GM21723 (cell line): ENCODE measurements at regions not wholly inside any gene's neighbourhood (a gene's known extent, or its start where the extent isn't known, plus 50 kb on each side); places are given as distances from the start of the nearest gene placed in this dataset.

Experiments
- ATAC-seq: cut with Tn5 transposase; IDR thresholded peaks from one replicate; pipeline ENCODE4 v1.9.1; 2021; ENCODE audit warnings: mild to moderate bottlenecking, moderate library complexity; ENCODE audit not compliant: unreplicated experiment

GRCh38 chr6:9627916-9628315 is 787.0 kb downstream of the TFAP2A start:
- ATAC-seq = no peak

DNA sequence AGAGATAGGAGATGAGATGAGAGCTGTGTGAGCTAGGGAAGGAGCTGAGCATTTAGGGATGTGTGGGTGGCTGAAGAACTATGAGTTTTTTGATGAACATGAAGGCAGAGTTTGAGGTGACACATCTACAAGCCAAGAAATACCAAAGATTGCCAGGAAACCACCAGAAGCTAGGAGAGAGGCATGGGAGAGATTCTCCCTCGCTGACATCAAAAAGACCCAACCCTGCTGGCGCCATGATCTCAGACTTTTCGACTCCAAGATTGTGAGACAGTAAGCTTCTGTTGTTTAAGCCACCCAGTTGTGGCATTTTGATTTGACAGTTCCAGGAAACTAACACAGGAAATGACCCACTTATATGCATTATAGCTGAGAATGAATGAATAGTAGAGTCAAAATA is 790.9 kb downstream of the TFAP2A start:
- no peak for ATAC-seq

- no peak for ATAC-seq
These were observed 791.5 kb downstream of the TFAP2A start for GRCh38 chr6:9623228-9623832.

GRCh38 chr6:9621276-9621675 is 793.6 kb downstream of the TFAP2A start:
- no peak for ATAC-seq

GRCh38 chr6:9620687-9621086 is 794.2 kb downstream of the TFAP2A start:
- ATAC-seq = no peak

DNA sequence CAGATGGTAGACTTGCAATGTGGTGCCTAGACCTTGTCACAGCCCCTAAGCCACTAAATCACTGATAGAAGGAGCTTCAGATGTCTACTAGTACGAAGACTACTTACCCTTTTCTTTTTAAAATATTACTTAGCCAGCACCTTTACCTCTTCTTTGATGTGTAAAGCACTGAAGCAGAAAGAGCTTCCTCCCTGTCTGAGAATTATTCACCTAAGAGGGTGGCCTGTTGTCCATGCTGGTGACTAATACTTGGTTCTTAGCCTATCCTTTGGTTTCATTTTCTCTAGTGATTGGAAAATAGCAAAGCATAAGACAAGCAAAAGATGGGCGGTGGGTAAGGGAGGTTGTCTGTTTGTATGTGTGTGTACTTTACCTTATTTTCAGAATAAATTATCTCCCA is 794.6 kb downstream of the TFAP2A start:
- ATAC-seq = no peak

DNA sequence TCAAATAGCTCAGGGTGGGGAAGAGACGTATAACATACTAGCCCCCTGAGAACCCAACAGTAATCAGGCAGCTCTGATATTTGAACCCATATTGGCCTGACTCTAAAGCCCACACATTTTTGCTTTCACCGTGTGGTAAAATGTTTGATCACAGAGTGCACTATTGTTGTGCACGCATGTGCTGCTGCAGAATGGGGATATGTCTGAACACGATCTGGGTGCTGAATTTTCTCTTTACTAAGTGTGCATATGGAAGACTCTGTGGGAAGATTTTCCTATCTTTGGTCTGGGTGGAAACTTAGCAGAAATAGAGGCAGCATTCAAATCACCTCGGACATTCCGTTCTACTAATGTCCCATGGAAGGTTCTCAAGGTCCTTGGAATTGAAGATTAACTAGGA is 800.1 kb downstream of the TFAP2A start:
- no peak for ATAC-seq

DNA sequence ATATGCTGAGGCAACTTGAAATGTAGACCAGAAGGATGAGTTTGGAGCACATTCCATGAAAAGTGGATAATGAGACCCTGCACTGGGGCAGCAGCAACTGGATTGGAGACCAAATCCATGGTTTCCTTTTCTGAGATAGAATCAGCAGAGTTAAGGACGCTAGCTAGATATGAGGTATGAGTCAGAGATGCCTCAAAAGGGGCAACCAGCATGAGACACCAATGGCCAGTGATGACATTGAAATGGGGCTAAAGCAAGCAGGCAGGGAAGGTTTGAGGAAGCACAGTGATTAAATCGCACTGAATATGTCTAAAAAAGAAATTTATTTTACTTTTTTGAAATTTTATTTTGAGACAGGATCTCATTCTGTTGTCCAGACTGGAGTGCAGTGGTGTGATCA is 802.4 kb downstream of the TFAP2A start:
- ATAC-seq = no peak

GRCh38 chr6:9610620-9611415 is 804.1 kb downstream of the TFAP2A start:
- ATAC-seq = no peak

DNA sequence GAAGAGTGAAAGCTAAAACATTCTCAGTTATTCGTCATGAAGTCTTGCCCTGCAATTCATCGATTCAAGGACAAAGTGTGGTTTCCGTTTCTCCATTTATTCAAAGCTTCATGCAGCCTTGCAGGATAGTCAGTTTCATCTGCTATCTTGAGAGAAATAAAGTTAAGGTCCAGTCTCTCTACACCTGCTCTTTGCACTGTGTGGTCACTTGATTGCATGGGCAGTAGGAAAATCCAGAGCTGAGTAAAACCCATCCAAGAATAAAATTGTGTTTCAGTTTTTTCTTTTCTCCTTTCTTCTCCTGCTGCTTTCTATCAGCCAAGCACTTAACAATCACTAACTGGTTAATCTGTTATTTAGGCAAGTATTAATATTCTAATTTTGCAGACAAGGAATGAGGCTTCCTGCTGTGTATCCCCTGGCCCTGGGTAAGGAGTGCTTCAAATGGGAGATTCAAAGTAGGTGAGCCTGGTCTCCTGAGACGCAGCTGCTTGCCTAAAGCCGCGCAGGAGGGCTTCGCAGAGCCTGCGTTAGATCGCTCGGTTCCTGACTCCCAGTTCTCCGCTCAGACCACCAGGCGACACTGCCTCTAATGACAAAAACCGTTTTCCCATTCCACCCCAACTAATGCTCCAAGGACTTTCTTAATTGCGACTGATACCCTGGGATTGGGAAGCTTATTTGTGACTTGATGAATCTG is 808.3 kb downstream of the TFAP2A start:
- ATAC-seq = no peak

GRCh38 chr6:9594746-9595145 is 820.1 kb downstream of the TFAP2A start:
- ATAC-seq = no peak

DNA sequence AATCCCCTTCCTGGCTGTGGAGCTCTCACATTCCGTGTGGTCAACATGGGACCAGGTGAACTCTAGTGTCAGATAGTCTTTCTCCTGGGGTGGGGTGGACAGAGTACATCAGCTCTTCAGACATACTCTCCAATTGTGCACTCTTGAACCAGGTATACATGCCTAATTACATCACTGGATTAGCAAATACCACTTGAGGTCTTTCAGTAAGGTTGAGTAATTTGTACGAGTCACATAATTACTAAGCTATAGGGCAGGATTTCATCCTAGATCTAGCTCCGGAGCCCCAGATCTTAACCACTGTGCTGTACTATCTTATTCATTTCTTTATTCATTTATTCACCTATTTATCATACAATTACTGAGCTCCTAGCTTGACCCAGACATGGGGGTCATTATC is 821.3 kb downstream of the TFAP2A start:
- ATAC-seq = no peak

DNA sequence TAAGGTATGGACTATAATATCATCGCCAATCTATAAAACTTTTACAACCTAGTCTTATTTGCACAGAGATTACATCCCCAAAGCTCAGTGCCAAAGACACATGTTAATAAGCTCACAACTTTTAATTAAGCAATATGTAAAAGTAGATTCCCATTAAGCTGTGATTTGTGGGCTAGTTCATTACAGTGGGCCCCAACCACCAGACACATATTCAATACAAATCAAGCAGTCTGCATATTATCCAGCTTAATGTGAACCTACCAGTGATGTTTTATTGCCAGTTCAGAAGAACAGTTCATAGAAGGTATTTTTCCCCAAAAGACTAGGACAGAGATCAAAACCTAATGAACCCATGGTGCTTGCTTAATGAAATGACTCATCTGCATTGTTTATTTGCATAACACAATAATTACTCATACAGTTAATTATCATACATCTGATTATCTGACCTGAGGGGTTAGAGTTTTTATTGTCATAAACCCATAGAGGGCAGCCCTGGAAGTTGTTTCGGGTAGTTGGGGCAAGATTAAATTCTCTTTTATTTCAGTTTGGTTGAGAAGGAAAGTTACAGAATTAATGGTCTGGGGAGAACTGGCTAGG is 831.0 kb downstream of the TFAP2A start:
- no peak for ATAC-seq

- no peak for ATAC-seq
These were observed 833.7 kb downstream of the TFAP2A start for GRCh38 chr6:9581155-9581554.

GRCh38 chr6:9576521-9576920 is 838.4 kb downstream of the TFAP2A start:
- no peak for ATAC-seq

- no peak for ATAC-seq
These were observed 848.8 kb downstream of the TFAP2A start for GRCh38 chr6:9566096-9566495.

GRCh38 chr6:9564021-9564420 is 850.9 kb downstream of the TFAP2A start:
- no peak for ATAC-seq

- no peak for ATAC-seq
These were observed 851.3 kb downstream of the TFAP2A start for GRCh38 chr6:9563568-9563967.

- no peak for ATAC-seq
These were observed 860.1 kb downstream of the TFAP2A start for GRCh38 chr6:9554806-9555205.

GRCh38 chr6:9554323-9554722 is 860.6 kb downstream of the TFAP2A start:
- ATAC-seq = no peak

DNA sequence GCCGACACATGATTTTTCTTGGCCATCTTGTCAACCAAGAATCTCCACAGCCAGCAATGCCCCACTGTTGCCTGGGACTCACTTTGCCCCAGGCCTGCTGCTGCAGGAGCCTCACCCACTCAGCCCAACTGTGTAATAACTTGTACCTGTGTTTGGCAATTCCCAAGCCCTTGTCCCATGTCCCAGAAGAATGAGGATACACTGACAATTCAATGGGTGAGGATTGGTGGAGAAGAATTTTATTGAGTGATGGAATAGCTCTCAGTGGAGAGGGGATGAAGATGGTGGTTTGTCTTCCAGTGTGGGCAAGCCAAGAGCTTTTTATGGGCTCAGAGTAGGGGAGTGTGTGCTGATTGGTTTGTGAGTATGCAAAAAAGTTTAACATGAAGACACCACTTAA is 861.9 kb downstream of the TFAP2A start:
- ATAC-seq = no peak

- no peak for ATAC-seq
These were observed 871.2 kb downstream of the TFAP2A start for GRCh38 chr6:9543649-9544048.
